Keratinocyte (primary cell): ENCODE measurements at regions not wholly inside any gene's neighbourhood (a gene's known extent, or its start where the extent isn't known, plus 50 kb on each side); places are given as distances from the start of the nearest gene placed in this dataset.

Source experiments
- DNase-seq: peaks from one replicate; pipeline ENCODE4 v3.0.0-alpha.2; 2011; ENCODE audit warnings: low read depth, missing footprints, low spot score
- FAIRE-seq: peaks from 2 replicates; lab custom pipeline; 2011; peaks lifted over from hg19 to GRCh38; lab: Jason Lieb, UNC
- H2AFZ ChIP-seq: 2 replicates; pipeline ENCODE4 v1.6.0; 2012; ENCODE audit warnings: low read length, control low read depth, inconsistent platforms; ENCODE audit not compliant: control insufficient read depth
- H3K27ac ChIP-seq: 2 replicates; pipeline ENCODE4 v1.5.1; 2011; ENCODE audit warnings: low read length; ENCODE audit not compliant: control insufficient read depth, insufficient read depth
- H3K27me3 ChIP-seq: 3 replicates; pipeline ENCODE4 v1.6.0; 2011; ENCODE audit warnings: low read length; ENCODE audit not compliant: control insufficient read depth, insufficient read depth; ENCODE audit errors: extremely low read depth
- H3K36me3 ChIP-seq, 2 experiments: 2 replicates in 1 of 2; 3 replicates in 1 of 2; pipeline ENCODE4 v1.5.1; 2011; ENCODE audit warnings: low read length in 2 of 2, mild to moderate bottlenecking in 1 of 2; ENCODE audit not compliant: control insufficient read depth in 2 of 2, insufficient read depth in 2 of 2; ENCODE audit errors: extremely low read depth in 1 of 2
- H3K4me1 ChIP-seq: 3 replicates; pipeline ENCODE4 v1.5.1; 2011; ENCODE audit warnings: low read length; ENCODE audit not compliant: control insufficient read depth, insufficient read depth; ENCODE audit errors: extremely low read depth
- H3K4me2 ChIP-seq: 3 replicates; pipeline ENCODE4 v1.6.0; 2011; ENCODE audit warnings: low read depth, low read length; ENCODE audit not compliant: control insufficient read depth, insufficient read depth; ENCODE audit errors: extremely low read depth
- H3K4me3 ChIP-seq, 3 experiments: fragments of 200-600 bp in 1 of 3; sonication (generic) in 1 of 3; 2 replicates in 2 of 3; 3 replicates in 1 of 3; pipeline ENCODE4 v1.5.1; 2011 to 2016; ENCODE audit warnings: low read length in 3 of 3, mild to moderate bottlenecking in 3 of 3, control low read depth in 2 of 3, inconsistent platforms in 1 of 3, low read depth in 1 of 3, mixed read lengths in 1 of 3, mixed run types in 1 of 3, moderate library complexity in 1 of 3; ENCODE audit not compliant: control insufficient read depth in 2 of 3, insufficient read depth in 2 of 3; ENCODE audit errors: extremely low read depth in 1 of 3
- H3K79me2 ChIP-seq: 2 replicates; pipeline ENCODE4 v1.6.0; 2012; ENCODE audit warnings: low read length; ENCODE audit not compliant: control insufficient read depth, insufficient read depth
- H3K9ac ChIP-seq: 3 replicates; pipeline ENCODE4 v1.6.0; 2011; ENCODE audit warnings: low read length; ENCODE audit not compliant: control insufficient read depth, insufficient read depth; ENCODE audit errors: extremely low read depth
- H3K9me1 ChIP-seq: 3 replicates; pipeline ENCODE4 v1.6.0; 2011; ENCODE audit warnings: low read length; ENCODE audit not compliant: control insufficient read depth, insufficient read depth; ENCODE audit errors: extremely low read depth
- H3K9me3 ChIP-seq: 2 replicates; pipeline ENCODE4 v1.5.1; 2012; ENCODE audit warnings: low read depth, low read length; ENCODE audit not compliant: control insufficient read depth
- H4K20me1 ChIP-seq: 3 replicates; pipeline ENCODE4 v1.6.0; 2011; ENCODE audit warnings: low read length; ENCODE audit not compliant: control insufficient read depth, insufficient read depth; ENCODE audit errors: extremely low read depth
- CTCF ChIP-seq, 3 experiments: IDR thresholded peaks in 1 of 3; conservative IDR thresholded peaks in 1 of 3; optimal IDR thresholded peaks in 1 of 3; 2 replicates in 2 of 3; 3 replicates in 1 of 3; pipeline versions ENCODE3 to v1.5.1; 2011; ENCODE audit warnings: low read length in 3 of 3, mild to moderate bottlenecking in 3 of 3, moderate library complexity in 2 of 3, control low read depth in 1 of 3, inconsistent platforms in 1 of 3; ENCODE audit not compliant: insufficient read depth in 2 of 3; ENCODE audit errors: extremely low read depth in 1 of 3
- EZH2 ChIP-seq: IDR thresholded peaks from one replicate; pipeline ENCODE4 v1.6.1; 2012; ENCODE audit warnings: inconsistent platforms, mild to moderate bottlenecking, low read length, moderate library complexity
- dilution Hi-C: fragments of 300-500 bp; cut with MboI; formaldehyde crosslinking; loops from one replicate; pipeline ENCODE4 v1.7.0; 2020; ENCODE audit warnings: low sequenced_read_pairs; ENCODE audit not compliant: extremely low pct_ligation_motif_present

GRCh38 chr6:148183776-148184175, 158.9 kb upstream of the SASH1 start:
- Histone ChIP-seq H3K9ac (no peak overlapping the region), H3K4me1 (peaks cover 11% of the 10 kb centered on the region), H3K9me1 (no peaks in the 10 kb centered on the region), H3K4me2 (no peak overlapping the region), H3K27me3 (no peaks in the 10 kb centered on the region), H3K4me3 (no peak overlapping the region), H3K9me3 (no peaks in the 10 kb centered on the region), H3K36me3 (no peaks in the 10 kb centered on the region), H3K79me2 (no peaks in the 10 kb centered on the region), H2AFZ (no peak overlapping the region), H4K20me1 (no peaks in the 10 kb centered on the region), H3K27ac (no peak overlapping the region)
- DNase-seq (no peak), FAIRE-seq (no peak)
- no peak for TF ChIP-seq CTCF (optimal IDR thresholded peaks at IDR 0.05 in 1 of 3, IDR thresholded peaks at IDR 0.05 in 1 of 3, conservative IDR thresholded peaks at IDR 0.05 in 1 of 3; ENCODE audit: extremely low read depth in 1 of 3, insufficient read depth in 2 of 3, low read length in 3 of 3)
- no peak for TF ChIP-seq EZH2
- dilution Hi-C loops = no loop called here

GRCh38 chr6:148186916-148187315, 155.7 kb upstream of the SASH1 start:
- no peaks in the 10 kb centered on the region for H4K20me1 ChIP-seq
- H3K9me1 ChIP-seq = no peaks in the 10 kb centered on the region
- H3K4me3 ChIP-seq = peak overlapping the region in 1 of 3 experiments; percentile 9
- peaks cover 28% of the 10 kb centered on the region for H3K4me1 ChIP-seq
- no peaks in the 10 kb centered on the region for H3K79me2 ChIP-seq
- peak overlapping the region; percentile 55 for H3K4me2 ChIP-seq
- dilution Hi-C loops = no loop called here
- DNase-seq = no peak
- H3K9ac ChIP-seq = no peak overlapping the region
- H2AFZ ChIP-seq = peak overlapping the region; percentile 77
- TF ChIP-seq CTCF (optimal IDR thresholded peaks at IDR 0.05 in 1 of 3, IDR thresholded peaks at IDR 0.05 in 1 of 3, conservative IDR thresholded peaks at IDR 0.05 in 1 of 3; ENCODE audit: extremely low read depth in 1 of 3, insufficient read depth in 2 of 3, low read length in 3 of 3) (no peak), EZH2 (no peak)
- no peak overlapping the region for H3K27ac ChIP-seq
- FAIRE-seq = peak; percentile 96
- no peaks in the 10 kb centered on the region for H3K27me3 ChIP-seq
- H3K9me3 ChIP-seq = no peaks in the 10 kb centered on the region
- H3K36me3 ChIP-seq = no peaks in the 10 kb centered on the region
